GM21423 (cell line): ENCODE measurements at regions not wholly inside any gene's neighbourhood (a gene's known extent, or its start where the extent isn't known, plus 50 kb on each side); places are given as distances from the start of the nearest gene placed in this dataset.

ENCODE experiments used
- ATAC-seq: cut with Tn5 transposase; IDR thresholded peaks from one replicate; pipeline ENCODE4 v1.9.1; 2021; ENCODE audit warnings: mild to moderate bottlenecking, moderate library complexity; ENCODE audit not compliant: unreplicated experiment

GRCh38 chr2:190809139-190809764 lies 71.4 kb upstream of the GLS start:
- no peak for ATAC-seq

GRCh38 chr2:190809876-190810525 lies 70.6 kb upstream of the GLS start:
- no peak for ATAC-seq

- no peak for ATAC-seq
Measured at GRCh38 chr2:190810981-190811587, 69.5 kb upstream of the GLS start.

GRCh38 chr2:190811811-190812210 lies 68.8 kb upstream of the GLS start:
- no peak for ATAC-seq

DNA sequence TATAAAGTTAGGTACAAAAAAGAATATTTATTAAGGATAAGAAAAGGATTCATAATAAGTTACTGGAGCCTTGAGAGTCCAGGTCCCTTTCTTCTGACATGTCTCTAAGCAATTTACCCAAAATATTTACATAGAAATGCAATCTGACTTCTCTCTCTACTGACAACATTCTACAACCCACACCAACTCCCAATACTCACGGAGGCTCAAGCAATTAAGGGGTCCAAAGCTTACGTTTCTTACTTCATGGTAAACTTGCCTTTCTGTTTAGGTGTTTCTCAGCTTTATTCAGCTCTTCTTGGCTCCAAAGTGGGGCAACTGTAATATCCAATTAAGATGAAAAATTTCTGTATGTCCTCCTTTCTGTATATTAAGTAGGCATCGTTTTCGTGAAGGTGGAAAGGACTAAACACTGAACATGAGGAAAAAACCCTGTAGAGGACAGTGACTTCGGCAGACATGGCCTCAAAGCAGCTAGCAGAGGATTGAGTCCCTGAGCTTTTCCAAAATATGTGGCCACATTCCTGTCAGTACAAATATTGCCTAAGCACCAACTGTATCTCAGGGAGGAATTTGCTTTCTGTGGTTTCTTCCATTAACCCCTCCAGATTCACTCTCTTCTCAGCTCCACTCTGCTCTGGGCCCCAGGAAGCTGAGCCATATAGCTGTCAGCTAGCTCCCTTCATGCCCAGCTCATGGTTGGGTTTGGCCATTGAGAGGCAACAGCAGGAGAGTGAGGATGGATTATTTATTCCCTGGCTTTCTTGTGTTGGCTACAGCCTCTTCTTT lies 67.9 kb upstream of the GLS start:
- ATAC-seq: no peak

DNA sequence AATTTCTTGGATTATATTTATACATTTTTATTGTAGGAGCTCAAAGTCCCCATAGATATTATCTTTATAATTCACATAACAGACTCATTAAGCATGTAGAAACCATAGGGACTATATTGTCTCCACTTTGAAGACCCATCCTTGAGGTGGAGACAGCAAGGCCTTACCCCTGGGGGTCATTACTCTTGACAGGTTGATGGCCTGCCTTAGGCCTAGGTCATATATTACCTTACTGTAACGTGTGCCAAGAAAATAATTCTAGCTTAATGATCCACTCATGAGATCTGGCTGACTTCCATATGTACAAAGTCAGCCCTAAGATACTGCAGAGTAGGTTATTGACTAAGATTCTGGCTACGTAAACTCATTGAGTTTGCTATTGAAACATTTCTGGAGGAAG lies 65.4 kb upstream of the GLS start:
- no peak for ATAC-seq

DNA sequence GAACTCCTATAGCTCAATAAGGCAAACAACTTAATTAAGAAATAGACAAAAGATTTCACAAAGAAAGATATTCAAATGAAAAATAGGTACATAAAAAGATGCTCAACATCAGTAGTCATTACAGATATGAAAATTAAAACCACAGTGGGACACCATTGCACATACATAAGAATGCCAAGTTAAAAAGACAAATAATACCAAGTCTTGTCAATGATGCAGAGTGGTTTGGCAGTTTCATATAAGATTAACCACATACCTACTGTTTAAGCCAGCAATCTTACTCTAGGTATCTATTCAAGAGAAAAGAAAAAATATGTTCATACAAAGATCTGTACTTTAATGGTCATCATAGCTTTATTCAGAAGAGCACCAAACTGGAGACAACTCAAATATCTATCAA lies 63.5 kb upstream of the GLS start:
- no peak for ATAC-seq

GRCh38 chr2:190819840-190820301 lies 60.8 kb upstream of the GLS start:
- no peak for ATAC-seq

- no peak for ATAC-seq
Measured at GRCh38 chr2:190820416-190820815, 60.2 kb upstream of the GLS start.

DNA sequence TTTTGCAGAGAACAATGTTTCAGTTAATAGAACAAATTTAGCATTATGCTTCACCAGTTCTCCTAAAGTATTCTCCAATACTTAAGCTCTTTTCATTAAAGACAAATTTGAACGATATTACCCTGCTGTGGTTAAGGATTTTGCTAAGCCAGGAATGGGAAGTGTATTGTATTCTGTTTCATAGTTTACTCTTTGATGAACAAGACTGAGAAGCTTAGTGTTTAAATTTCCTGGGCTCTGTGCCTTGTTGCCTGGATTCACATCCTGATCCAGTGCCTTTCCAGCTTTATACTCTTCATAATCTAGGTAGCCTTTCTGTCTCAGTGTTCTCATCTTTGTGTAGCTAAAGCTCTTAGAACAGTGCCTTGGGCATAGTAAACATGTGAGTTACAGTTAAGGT lies 58.6 kb upstream of the GLS start:
- ATAC-seq: no peak

- no peak for ATAC-seq
Measured at GRCh38 chr2:190827720-190828119, 52.9 kb upstream of the GLS start.

DNA sequence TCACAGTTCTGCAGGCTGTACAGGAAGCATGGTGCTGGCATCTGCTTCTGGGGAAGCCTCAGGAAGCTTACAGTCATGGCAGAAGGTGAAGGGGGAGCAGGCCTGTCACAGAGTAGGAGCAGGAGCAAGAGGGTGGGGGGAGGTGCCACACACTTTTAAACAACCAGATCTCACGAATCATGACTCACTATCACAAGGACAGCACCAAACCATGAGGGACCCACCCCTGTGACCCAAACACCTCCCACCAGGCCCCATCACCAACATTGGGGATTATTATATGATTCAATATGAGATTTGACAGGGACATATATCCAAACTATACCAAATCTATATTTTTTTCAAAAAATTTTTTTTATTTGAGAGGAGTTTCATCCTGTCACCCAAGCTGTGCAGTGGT lies 51.0 kb upstream of the GLS start:
- ATAC-seq: no peak
